ENCODE measurements at regions not wholly inside any gene's neighbourhood (a gene's known extent, or its start where the extent isn't known, plus 50 kb on each side); places are given as distances from the start of the nearest gene placed in this dataset.

DNA sequence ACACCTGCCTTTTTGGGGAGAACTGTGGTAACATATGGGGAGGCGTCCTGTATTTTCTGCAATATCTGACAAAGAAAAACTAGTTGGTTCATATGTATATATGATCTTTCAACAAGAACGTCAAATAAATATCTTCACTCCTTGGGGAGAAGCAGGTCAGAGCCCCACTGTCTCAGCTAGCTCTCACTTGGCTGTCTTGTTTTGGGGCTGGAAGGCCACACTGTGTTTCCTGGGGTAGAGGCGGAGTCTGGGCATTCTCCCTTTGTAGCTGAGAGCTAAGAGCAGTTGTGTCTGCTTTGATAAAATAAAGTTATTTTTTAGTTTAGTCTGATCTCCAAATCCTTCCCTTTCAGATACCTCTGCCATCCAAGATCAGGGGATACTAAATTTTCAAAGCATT is 83.9 kb upstream of the IGFBP3 start:
- CTCF ChIA-PET = no interaction called here
- H3K27ac ChIP-seq = no peak overlapping the region
- POLR2A ChIA-PET (ENCODE audit: low non-redundant PET) = no interaction called here
- no peak for TF ChIP-seq CTCF (conservative IDR thresholded peaks at IDR 0.05; ENCODE audit: low read depth)
- DNase-seq (ENCODE audit: low spot score) = no peak

GRCh38 chr7:46003896-46004875 is 83.1 kb upstream of the IGFBP3 start:
- CTCF ChIA-PET = no interaction called here

GRCh38 chr7:46003161-46003560 is 82.1 kb upstream of the IGFBP3 start:
- no peak overlapping the region for H3K27ac ChIP-seq
- ChIA-PET CTCF (no interaction called here), POLR2A (ENCODE audit: low non-redundant PET) (no interaction called here)
- TF ChIP-seq CTCF (conservative IDR thresholded peaks at IDR 0.05; ENCODE audit: low read depth) = no peak
- no peak for DNase-seq (ENCODE audit: low spot score)

More at GRCh38 chr7:46003896-46004875, 83.1 kb upstream of the IGFBP3 start:
- H3K27ac ChIP-seq = no peak overlapping the region
- no peak for TF ChIP-seq CTCF (conservative IDR thresholded peaks at IDR 0.05; ENCODE audit: low read depth)
- POLR2A ChIA-PET (ENCODE audit: low non-redundant PET) = no interaction called here
- peak; percentile 79 for DNase-seq (ENCODE audit: low spot score)

- POLR2A ChIA-PET (ENCODE audit: low non-redundant PET) = no interaction called here
These were observed 79.4 kb upstream of the IGFBP3 start for GRCh38 chr7:46000513-46000912.

DNA sequence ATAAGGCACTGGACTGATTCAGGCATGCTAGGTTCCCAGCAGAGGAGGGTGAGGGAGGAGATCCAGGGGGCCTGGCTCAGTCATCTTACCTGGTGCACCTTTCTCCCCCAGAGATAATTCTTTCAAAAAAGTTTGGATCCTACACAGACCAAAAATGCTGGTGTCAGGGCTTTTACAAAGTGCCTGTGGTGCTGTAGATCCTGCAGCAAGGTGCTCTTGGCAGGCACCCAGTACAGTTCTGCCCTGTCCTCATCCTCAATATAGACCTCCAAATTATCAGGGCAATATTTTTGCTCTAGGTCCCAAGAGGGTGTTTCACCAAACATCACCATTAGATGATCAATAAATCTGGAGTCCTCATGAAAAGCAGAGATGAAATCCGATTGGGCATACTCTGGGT is 78.5 kb upstream of the IGFBP3 start:
- POLR2A ChIA-PET (ENCODE audit: low non-redundant PET) = no interaction called here
- DNase-seq (ENCODE audit: low spot score) = no peak
- no peak for TF ChIP-seq CTCF (conservative IDR thresholded peaks at IDR 0.05; ENCODE audit: low read depth)
- no peak overlapping the region for H3K27ac ChIP-seq
- CTCF ChIA-PET = no interaction called here

More at GRCh38 chr7:46000513-46000912, 79.4 kb upstream of the IGFBP3 start:
- no peak for DNase-seq (ENCODE audit: low spot score)
- TF ChIP-seq CTCF (conservative IDR thresholded peaks at IDR 0.05; ENCODE audit: low read depth) = no peak
- no peak overlapping the region for H3K27ac ChIP-seq
- CTCF ChIA-PET = interaction anchor here (0.7 kb wide), 2 partner anchors 49 to 62 kb away, joined by 3 read pairs; no protein-coding TSS in a partner anchor

DNA sequence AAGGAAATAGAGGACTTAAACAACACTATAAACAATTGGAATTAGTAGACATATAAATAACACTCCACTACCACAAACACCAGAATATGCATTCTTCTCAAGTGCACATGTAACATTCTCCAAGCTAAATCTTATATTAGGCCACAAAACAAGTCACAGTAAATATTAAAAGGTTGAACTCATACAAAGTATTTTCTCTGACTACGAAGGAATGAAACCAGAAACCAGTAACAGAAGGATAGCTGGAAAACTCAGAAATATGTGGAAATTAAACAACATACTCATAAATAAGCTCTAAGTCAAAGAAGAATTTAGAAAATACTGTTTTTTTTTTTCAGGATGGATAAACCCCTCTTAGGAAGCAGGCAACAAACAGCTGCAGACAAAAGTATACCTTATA is 77.4 kb upstream of the IGFBP3 start:
- DNase-seq (ENCODE audit: low spot score) = no peak
- ChIA-PET CTCF (no interaction called here), POLR2A (ENCODE audit: low non-redundant PET) (no interaction called here)
- no peak for TF ChIP-seq CTCF (conservative IDR thresholded peaks at IDR 0.05; ENCODE audit: low read depth)
- no peak overlapping the region for H3K27ac ChIP-seq

Measured in RWPE1 (cell line).